COLO668 (cell line): ENCODE measurements at regions not wholly inside any gene's neighbourhood (a gene's known extent, or its start where the extent isn't known, plus 50 kb on each side); places are given as distances from the start of the nearest gene placed in this dataset.

Experiments
- DNase-seq: peaks from one replicate; lab custom pipeline; 2025; ENCODE audit not compliant: unreplicated experiment; lab: John Stamatoyannopoulos, UW

- no peak for DNase-seq
These were observed 315.4 kb downstream of the DIPK2A start for GRCh38 chr3:144287001-144287400.

GRCh38 chr3:144289057-144289456 lies 317.4 kb downstream of the DIPK2A start:
- no peak for DNase-seq

GRCh38 chr3:144294659-144295538 lies 323.3 kb downstream of the DIPK2A start:
- DNase-seq = no peak

- no peak for DNase-seq
These were observed 324.0 kb downstream of the DIPK2A start for GRCh38 chr3:144295613-144296012.

GRCh38 chr3:144296808-144297207 lies 325.2 kb downstream of the DIPK2A start:
- no peak for DNase-seq

GRCh38 chr3:144301863-144302262 lies 330.2 kb downstream of the DIPK2A start:
- DNase-seq = no peak

GRCh38 chr3:144307951-144308350 lies 336.3 kb downstream of the DIPK2A start:
- DNase-seq = no peak

GRCh38 chr3:144308396-144308795 lies 336.8 kb downstream of the DIPK2A start:
- no peak for DNase-seq

GRCh38 chr3:144312702-144313101 lies 341.1 kb downstream of the DIPK2A start:
- no peak for DNase-seq

- DNase-seq = no peak
These were observed 343.3 kb downstream of the DIPK2A start for GRCh38 chr3:144314946-144315345.

GRCh38 chr3:144317961-144318360 lies 346.3 kb downstream of the DIPK2A start:
- DNase-seq = no peak

- DNase-seq = peak; percentile 18
These were observed 352.5 kb downstream of the DIPK2A start for GRCh38 chr3:144324076-144324475.

- DNase-seq = no peak
These were observed 361.2 kb downstream of the DIPK2A start for GRCh38 chr3:144332868-144333267.

- DNase-seq = no peak
These were observed 369.8 kb downstream of the DIPK2A start for GRCh38 chr3:144341471-144341870.

GRCh38 chr3:144343343-144343742 lies 371.7 kb downstream of the DIPK2A start:
- no peak for DNase-seq

GRCh38 chr3:144343777-144344176 lies 372.2 kb downstream of the DIPK2A start:
- no peak for DNase-seq

- no peak for DNase-seq
These were observed 373.4 kb downstream of the DIPK2A start for GRCh38 chr3:144344925-144345548.

- DNase-seq = no peak
These were observed 378.5 kb downstream of the DIPK2A start for GRCh38 chr3:144350125-144350524.

GRCh38 chr3:144351011-144351410 lies 379.4 kb downstream of the DIPK2A start:
- no peak for DNase-seq

- DNase-seq = no peak
These were observed 380.2 kb downstream of the DIPK2A start for GRCh38 chr3:144351773-144352365.

GRCh38 chr3:144358191-144358590 lies 386.6 kb downstream of the DIPK2A start:
- no peak for DNase-seq

- no peak for DNase-seq
These were observed 389.4 kb downstream of the DIPK2A start for GRCh38 chr3:144361002-144361401.
